GM12891 (cell line): ENCODE measurements at regions not wholly inside any gene's neighbourhood (a gene's known extent, or its start where the extent isn't known, plus 50 kb on each side); places are given as distances from the start of the nearest gene placed in this dataset.

ENCODE experiments used
- POLR2A ChIP-seq: IDR thresholded peaks from 2 replicates; pipeline ENCODE4 v1.6.1; 2011; ENCODE audit warnings: low read depth, low read length, control low read depth
- TAF1 ChIP-seq: IDR thresholded peaks from 2 replicates; pipeline ENCODE4 v1.6.1; 2011; ENCODE audit warnings: low read depth, low read length, control low read depth

DNA sequence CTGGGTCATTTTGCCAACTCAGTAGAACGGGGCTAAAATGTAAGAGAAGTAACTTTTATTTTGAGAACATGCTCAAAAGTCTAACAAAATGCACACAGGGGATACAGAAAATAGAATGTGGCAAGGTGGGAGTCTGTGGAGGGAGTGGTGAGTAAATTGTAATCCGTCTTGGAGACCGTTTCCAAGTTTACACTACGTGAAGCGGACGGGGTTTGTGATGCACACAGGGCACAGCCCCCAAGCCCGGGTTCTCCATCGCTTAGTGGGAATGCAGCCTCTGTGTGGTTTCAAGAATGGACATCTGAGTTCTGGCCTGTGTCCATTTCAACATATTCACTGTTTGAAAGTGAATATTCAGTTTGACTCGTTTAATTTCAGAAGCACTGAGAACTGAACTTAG, 65.0 kb upstream of the TMEM18 start:
- no peak for TF ChIP-seq POLR2A
- TF ChIP-seq TAF1, result no peak
